Lower lobe of right lung (tissue), 2 donors: ENCODE measurements at regions not wholly inside any gene's neighbourhood (a gene's known extent, or its start where the extent isn't known, plus 50 kb on each side); places are given as distances from the start of the nearest gene placed in this dataset.

Source experiments
- ATAC-seq, 2 donors: fragments of 200-7000 bp; cut with Tn5 transposase; one replicate each; pipeline ENCODE4 v1.9.1; 2020 to 2022; ENCODE audit warnings: mild to moderate bottlenecking in 2 of 2, moderate library complexity in 2 of 2
- DNase-seq: peaks from one replicate; pipeline ENCODE4 v3.0.0-alpha.2; 2020
- H3K27ac ChIP-seq: fragments of 200-600 bp; one replicate; pipeline ENCODE4 v1.8.0; 2022
- H3K27me3 ChIP-seq: fragments of 200-600 bp; one replicate; pipeline ENCODE4 v1.8.0; 2022; ENCODE audit warnings: low read depth
- H3K36me3 ChIP-seq: fragments of 200-600 bp; one replicate; pipeline ENCODE4 v1.8.0; 2022; ENCODE audit warnings: mild to moderate bottlenecking
- H3K4me1 ChIP-seq: fragments of 200-600 bp; one replicate; pipeline ENCODE4 v1.8.0; 2022
- H3K4me3 ChIP-seq: fragments of 200-600 bp; one replicate; pipeline ENCODE4 v1.8.0; 2022; ENCODE audit warnings: mild to moderate bottlenecking
- H3K9me3 ChIP-seq: fragments of 200-600 bp; one replicate; pipeline ENCODE4 v1.8.0; 2022
- intact Hi-C: fragments of 100-400 bp; cut with DNase I; formaldehyde crosslinking; loops from one replicate; pipeline ENCODE4 v1.11.0; 2022
- TF ChIP-seq, protein P1 (sequence below): fragments of 200-600 bp; IDR thresholded peaks from one replicate; pipeline ENCODE4 v1.8.0; 2022; ENCODE audit warnings: antibody characterized with exemption, mild to moderate bottlenecking
- donor health status: DM: no; HTN: yes; CAD: no; lungs with severe emphysema.

DNA sequence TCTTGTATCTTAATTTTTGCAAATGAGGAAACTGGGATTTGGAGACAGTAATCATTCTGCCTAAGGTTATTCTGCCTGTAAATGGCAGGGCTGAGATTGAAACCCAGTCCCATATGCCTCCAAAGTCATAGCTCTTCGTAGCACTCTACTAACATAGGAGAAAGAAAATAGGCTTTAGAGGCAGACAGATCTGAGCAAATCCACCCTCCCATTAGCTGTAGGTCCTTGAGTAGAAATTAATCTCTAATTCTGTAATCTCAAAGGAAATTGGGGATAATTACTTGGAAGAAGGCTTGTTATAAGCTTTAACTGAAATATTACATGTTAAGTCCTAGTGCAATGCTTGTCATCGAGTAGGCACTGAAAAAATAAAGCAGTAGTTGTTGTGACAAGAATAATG lies 252.1 kb upstream of the PEX5L start:
- no peaks in the 10 kb centered on the region for H3K36me3 ChIP-seq
- H3K4me3 ChIP-seq: no peak overlapping the region
- TF ChIP-seq, protein P1, sequence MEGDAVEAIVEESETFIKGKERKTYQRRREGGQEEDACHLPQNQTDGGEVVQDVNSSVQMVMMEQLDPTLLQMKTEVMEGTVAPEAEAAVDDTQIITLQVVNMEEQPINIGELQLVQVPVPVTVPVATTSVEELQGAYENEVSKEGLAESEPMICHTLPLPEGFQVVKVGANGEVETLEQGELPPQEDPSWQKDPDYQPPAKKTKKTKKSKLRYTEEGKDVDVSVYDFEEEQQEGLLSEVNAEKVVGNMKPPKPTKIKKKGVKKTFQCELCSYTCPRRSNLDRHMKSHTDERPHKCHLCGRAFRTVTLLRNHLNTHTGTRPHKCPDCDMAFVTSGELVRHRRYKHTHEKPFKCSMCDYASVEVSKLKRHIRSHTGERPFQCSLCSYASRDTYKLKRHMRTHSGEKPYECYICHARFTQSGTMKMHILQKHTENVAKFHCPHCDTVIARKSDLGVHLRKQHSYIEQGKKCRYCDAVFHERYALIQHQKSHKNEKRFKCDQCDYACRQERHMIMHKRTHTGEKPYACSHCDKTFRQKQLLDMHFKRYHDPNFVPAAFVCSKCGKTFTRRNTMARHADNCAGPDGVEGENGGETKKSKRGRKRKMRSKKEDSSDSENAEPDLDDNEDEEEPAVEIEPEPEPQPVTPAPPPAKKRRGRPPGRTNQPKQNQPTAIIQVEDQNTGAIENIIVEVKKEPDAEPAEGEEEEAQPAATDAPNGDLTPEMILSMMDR: no peak
- no peak for DNase-seq
- H3K9me3 ChIP-seq: no peaks in the 10 kb centered on the region
- no peaks in the 10 kb centered on the region for H3K27me3 ChIP-seq
- ATAC-seq: no peak
- intact Hi-C loops: no loop called here
- no peaks in the 10 kb centered on the region for H3K4me1 ChIP-seq
- no peak overlapping the region for H3K27ac ChIP-seq

DNA sequence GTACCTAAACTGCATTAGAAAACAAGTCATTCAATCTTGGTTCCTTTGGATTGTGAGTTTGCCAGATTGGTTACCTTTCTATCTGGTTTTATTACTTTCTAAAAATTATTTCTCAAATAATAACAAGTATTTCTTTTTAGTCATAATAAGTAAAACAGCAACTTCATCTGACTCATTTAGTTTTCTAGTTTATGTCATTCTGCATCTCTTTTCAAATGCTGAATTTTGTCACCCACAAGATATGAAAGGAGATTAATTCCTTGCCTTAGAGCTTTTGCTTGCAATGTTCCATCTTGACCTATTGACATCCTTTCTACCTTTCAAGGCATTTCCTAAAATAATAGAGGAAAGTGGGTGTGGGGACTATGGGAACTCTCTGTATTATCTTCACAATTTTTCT lies 253.6 kb upstream of the PEX5L start:
- TF ChIP-seq, protein P1: no peak
- Histone ChIP-seq H3K27ac (no peak overlapping the region), H3K9me3 (no peaks in the 10 kb centered on the region), H3K4me3 (no peak overlapping the region), H3K27me3 (no peaks in the 10 kb centered on the region), H3K36me3 (no peaks in the 10 kb centered on the region), H3K4me1 (no peaks in the 10 kb centered on the region)
- intact Hi-C loops: no loop called here
- no peak for ATAC-seq
- no peak for DNase-seq

DNA sequence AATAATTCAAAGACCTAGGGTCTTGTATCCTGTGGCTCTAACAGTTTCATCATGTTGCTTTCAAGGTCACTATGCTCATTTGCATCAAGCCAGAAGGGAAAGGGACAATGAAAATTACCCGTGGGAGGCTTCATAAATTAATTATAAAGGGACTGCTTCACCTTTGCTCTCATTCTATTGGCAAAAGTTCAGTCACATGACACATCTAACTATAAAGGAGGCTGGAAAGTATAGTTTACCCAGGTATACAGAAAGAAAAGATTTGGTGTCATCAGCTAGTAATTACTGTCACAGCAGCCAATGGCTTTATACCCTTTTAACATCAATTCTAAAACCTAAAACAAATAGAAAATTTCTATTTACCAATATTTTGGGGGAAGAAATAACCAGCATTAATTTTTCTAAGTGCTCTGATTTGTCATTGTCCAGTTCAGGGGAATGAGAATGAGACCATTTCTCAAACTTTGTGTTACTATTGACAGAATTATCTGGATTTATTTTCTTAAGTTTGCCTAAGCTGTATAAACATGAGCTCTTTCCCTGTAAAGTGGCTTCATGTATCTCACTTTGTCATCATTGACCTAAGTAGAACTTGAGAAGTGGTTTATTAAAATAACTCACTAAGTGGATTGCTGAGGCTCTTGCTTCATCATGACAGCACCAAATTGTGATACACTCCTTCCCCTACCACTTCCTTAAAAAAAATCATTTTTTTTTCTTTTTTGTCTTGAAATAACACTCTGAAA lies 257.7 kb upstream of the PEX5L start:
- Histone ChIP-seq H3K27me3 (no peaks in the 10 kb centered on the region), H3K27ac (no peak overlapping the region), H3K4me1 (no peaks in the 10 kb centered on the region), H3K36me3 (no peaks in the 10 kb centered on the region), H3K9me3 (no peaks in the 10 kb centered on the region), H3K4me3 (no peak overlapping the region)
- TF ChIP-seq, protein P1: no peak
- DNase-seq (no peak), ATAC-seq (no peak)
- intact Hi-C loops: no loop called here

DNA sequence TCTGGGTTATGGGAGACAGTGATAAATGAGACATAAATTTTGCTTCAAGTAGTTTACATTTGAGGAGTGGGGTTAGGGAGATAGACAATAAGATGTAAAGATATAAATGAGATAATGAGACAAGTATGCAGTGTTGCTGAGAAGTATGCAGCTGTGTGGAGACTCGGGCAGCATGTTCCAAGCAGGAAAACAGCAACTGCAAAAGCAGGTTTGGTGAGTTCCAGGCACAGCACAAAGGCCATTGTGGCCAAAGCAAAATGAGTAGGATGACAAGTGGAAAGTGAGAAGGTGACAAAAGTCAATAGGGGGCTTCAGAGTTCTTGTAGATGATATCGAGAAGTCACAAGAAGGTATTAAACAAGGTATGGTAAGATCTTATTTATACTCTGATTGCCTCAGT lies 259.1 kb upstream of the PEX5L start:
- ATAC-seq: no peak

DNA sequence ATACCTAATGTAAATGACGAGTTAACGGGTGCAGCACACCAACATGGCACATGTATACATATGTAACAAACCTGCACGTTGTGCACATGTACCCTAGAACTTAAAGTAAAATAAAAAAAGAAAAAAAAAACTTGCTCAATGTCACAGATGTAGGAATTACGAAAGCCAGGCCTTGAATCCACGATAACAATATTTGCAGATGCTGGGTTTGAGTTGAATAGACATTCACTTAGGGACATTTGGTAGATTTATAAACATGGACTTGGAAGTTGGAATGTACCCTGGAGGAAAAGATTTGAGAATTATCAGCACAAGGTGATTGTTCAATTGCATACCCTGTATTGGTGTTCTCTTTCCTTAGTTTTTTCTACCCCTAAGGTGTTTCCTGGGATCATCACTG lies 260.2 kb upstream of the PEX5L start:
- Histone ChIP-seq H3K4me3 (no peak overlapping the region), H3K36me3 (no peaks in the 10 kb centered on the region), H3K27me3 (no peaks in the 10 kb centered on the region), H3K9me3 (no peaks in the 10 kb centered on the region), H3K27ac (no peak overlapping the region), H3K4me1 (no peaks in the 10 kb centered on the region)
- DNase-seq: no peak
- ATAC-seq: no peak
- intact Hi-C loops: no loop called here
- TF ChIP-seq, protein P1: no peak

More for the DNA sequence above, 259.1 kb upstream of the PEX5L start:
- Histone ChIP-seq H3K27ac (no peak overlapping the region), H3K4me3 (no peak overlapping the region), H3K4me1 (no peaks in the 10 kb centered on the region), H3K9me3 (no peaks in the 10 kb centered on the region), H3K27me3 (no peaks in the 10 kb centered on the region), H3K36me3 (no peaks in the 10 kb centered on the region)
- intact Hi-C loops: no loop called here
- TF ChIP-seq, protein P1: no peak
- DNase-seq: no peak
